ENCODE measurements at regions not wholly inside any gene's neighbourhood (a gene's known extent, or its start where the extent isn't known, plus 50 kb on each side); places are given as distances from the start of the nearest gene placed in this dataset.

GRCh38 chr11:71084306-71085012 is 167.9 kb downstream of the SHANK2 start:
- TF ChIP-seq POLR2A (IDR thresholded peaks at IDR 0.05) (no peak), EP300 (IDR thresholded peaks at IDR 0.05; ENCODE audit: low read depth) (no peak), POLR2AphosphoS5 (IDR thresholded peaks at IDR 0.05) (no peak)
- TF ChIP-seq, protein P1, sequence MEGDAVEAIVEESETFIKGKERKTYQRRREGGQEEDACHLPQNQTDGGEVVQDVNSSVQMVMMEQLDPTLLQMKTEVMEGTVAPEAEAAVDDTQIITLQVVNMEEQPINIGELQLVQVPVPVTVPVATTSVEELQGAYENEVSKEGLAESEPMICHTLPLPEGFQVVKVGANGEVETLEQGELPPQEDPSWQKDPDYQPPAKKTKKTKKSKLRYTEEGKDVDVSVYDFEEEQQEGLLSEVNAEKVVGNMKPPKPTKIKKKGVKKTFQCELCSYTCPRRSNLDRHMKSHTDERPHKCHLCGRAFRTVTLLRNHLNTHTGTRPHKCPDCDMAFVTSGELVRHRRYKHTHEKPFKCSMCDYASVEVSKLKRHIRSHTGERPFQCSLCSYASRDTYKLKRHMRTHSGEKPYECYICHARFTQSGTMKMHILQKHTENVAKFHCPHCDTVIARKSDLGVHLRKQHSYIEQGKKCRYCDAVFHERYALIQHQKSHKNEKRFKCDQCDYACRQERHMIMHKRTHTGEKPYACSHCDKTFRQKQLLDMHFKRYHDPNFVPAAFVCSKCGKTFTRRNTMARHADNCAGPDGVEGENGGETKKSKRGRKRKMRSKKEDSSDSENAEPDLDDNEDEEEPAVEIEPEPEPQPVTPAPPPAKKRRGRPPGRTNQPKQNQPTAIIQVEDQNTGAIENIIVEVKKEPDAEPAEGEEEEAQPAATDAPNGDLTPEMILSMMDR (IDR thresholded peaks at IDR 0.05), result no peak
- no peak overlapping the region for H3K4me3 ChIP-seq
- intact Hi-C loops (cut with DNase I; ENCODE audit: low total_unique reads) (loop anchor here (5.0 kb wide), 1 partner anchor 267 kb away; no protein-coding TSS in a partner anchor), in situ Hi-C loops (cut with MboI; ENCODE audit: low pct_ligation_motif_present in 1 of 4, low pct_unique_long_range_greater_than_20kb in 1 of 4, low sequenced_read_pairs in 3 of 4) (no loop called here)
- DNase-seq, result no peak
- WGBS, 2 donors (ENCODE audit: low coverage in 1 of 2), result 89% methylated on average over 9 of the region's 9 CpGs; no CpG with 5 or more reads in 1 of the 2 donors
- H3K27ac ChIP-seq, result no peak overlapping the region
- no peaks in the 10 kb centered on the region for H3K27me3 ChIP-seq
- H3K4me1 ChIP-seq, result no peaks in the 10 kb centered on the region
- H3K36me3 ChIP-seq, result no peaks in the 10 kb centered on the region
- no peaks in the 10 kb centered on the region for H3K9me3 ChIP-seq

DNA sequence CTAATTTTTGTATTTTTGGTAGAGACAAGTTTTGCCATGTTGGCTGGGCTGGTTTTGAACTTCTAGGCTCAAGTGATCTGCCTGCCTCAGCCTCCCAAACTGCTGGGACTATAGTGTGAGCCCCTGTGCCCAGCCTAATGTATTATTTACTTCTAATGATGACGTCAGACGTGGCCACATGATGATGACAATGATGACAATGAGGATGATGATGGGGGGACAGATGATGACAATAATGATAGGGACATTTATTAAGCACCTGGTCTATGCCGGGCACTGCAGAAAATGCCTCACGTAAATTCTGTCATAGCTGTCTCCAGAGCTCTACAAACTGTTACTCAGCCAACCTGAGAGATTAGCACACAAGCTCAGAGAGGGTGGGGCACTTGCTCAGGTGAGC is 169.3 kb downstream of the SHANK2 start:
- WGBS, 2 donors (ENCODE audit: low coverage in 1 of 2), result 79 to 81% methylated on average over 2 to 4 of the region's 4 CpGs
- Histone ChIP-seq H3K4me3 (no peak overlapping the region), H3K27me3 (no peaks in the 10 kb centered on the region), H3K27ac (no peak overlapping the region), H3K4me1 (no peaks in the 10 kb centered on the region), H3K9me3 (no peaks in the 10 kb centered on the region), H3K36me3 (no peaks in the 10 kb centered on the region)
- intact Hi-C loops (cut with DNase I; ENCODE audit: low total_unique reads) (loop anchor here (5.0 kb wide), 1 partner anchor 266 kb away; no protein-coding TSS in a partner anchor), in situ Hi-C loops (cut with MboI; ENCODE audit: low pct_ligation_motif_present in 1 of 4, low pct_unique_long_range_greater_than_20kb in 1 of 4, low sequenced_read_pairs in 3 of 4) (no loop called here)
- no peak for DNase-seq
- TF ChIP-seq EP300 (IDR thresholded peaks at IDR 0.05; ENCODE audit: low read depth) (no peak), POLR2AphosphoS5 (IDR thresholded peaks at IDR 0.05) (no peak), POLR2A (IDR thresholded peaks at IDR 0.05) (no peak)
- TF ChIP-seq, protein P1 (IDR thresholded peaks at IDR 0.05), result no peak

DNA sequence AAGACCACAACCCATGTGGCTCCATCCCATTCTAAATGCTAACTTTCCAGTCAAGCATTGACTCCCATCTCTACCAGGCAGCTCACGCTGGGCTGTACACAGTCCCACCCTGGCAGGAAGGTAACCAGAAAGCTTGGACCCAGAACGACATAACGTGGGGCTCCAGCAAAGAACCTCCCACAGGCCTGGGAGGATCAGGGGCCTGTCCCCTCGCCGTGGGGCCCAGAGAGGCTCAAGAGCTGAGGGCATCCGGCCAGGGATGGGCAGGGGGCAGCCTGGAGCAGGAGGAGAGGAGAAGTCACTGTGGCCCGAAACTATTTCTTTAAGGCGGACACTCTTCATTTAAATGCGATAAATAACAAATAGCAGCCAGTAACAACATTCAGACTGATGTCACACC is 169.9 kb downstream of the SHANK2 start:
- DNase-seq, result no peak
- H3K9me3 ChIP-seq, result no peaks in the 10 kb centered on the region
- 60 to 75% methylated on average over 1 to 9 of the region's 9 CpGs for WGBS, 2 donors (ENCODE audit: low coverage in 1 of 2)
- H3K4me1 ChIP-seq, result no peaks in the 10 kb centered on the region
- no peak overlapping the region for H3K4me3 ChIP-seq
- H3K27me3 ChIP-seq, result no peaks in the 10 kb centered on the region
- H3K27ac ChIP-seq, result no peak overlapping the region
- intact Hi-C loops (cut with DNase I; ENCODE audit: low total_unique reads) (loop anchor here (5.0 kb wide), 1 partner anchor 265 kb away; no protein-coding TSS in a partner anchor), in situ Hi-C loops (cut with MboI; ENCODE audit: low pct_ligation_motif_present in 1 of 4, low pct_unique_long_range_greater_than_20kb in 1 of 4, low sequenced_read_pairs in 3 of 4) (no loop called here)
- H3K36me3 ChIP-seq, result no peaks in the 10 kb centered on the region
- no peak for TF ChIP-seq POLR2AphosphoS5 (IDR thresholded peaks at IDR 0.05)
- TF ChIP-seq, protein P1 (IDR thresholded peaks at IDR 0.05), result no peak

DNA sequence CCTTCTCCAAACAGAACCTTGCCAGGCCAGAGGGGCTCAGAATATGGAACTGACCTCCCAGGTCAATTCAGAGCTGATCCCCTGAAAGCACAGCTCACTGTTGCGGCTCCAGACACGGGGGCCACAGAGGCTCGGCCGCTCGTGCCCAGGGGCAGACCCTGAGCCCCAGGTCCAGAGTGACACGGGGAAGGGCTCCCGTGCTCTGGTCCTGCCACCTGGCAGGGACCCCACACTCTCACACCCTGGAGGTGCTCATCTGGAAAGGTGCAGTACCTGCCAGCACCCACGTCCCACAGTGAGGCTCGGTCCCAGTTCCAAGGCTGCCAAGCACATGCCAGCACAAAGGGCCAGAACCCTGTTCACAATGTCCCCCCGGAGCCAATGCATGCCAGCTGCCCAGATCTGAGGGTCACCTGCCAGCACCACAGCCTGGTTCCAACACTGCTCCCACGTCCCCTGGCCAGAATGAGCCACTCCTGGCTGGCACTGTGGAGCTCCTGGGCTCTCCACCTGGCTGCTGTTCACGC is 170.6 kb downstream of the SHANK2 start:
- H3K4me1 ChIP-seq, result no peaks in the 10 kb centered on the region
- H3K27ac ChIP-seq, result no peak overlapping the region
- no peaks in the 10 kb centered on the region for H3K9me3 ChIP-seq
- in situ Hi-C loops (cut with MboI; ENCODE audit: low pct_ligation_motif_present in 1 of 4, low pct_unique_long_range_greater_than_20kb in 1 of 4, low sequenced_read_pairs in 3 of 4), result no loop called here
- no peak for DNase-seq
- intact Hi-C loops (cut with DNase I; ENCODE audit: low total_unique reads), result loop anchor here (5.0 kb wide), 1 partner anchor 264 kb away; no protein-coding TSS in a partner anchor
- H3K4me3 ChIP-seq, result no peak overlapping the region
- TF ChIP-seq, protein P1 (IDR thresholded peaks at IDR 0.05), result no peak
- TF ChIP-seq EP300 (IDR thresholded peaks at IDR 0.05; ENCODE audit: low read depth), result no peak
- TF ChIP-seq POLR2AphosphoS5 (IDR thresholded peaks at IDR 0.05), result no peak
- TF ChIP-seq POLR2A (IDR thresholded peaks at IDR 0.05), result no peak
- WGBS, 2 donors (ENCODE audit: low coverage in 1 of 2), result 86% methylated on average over 12 of the region's 12 CpGs; no CpG with 5 or more reads in 1 of the 2 donors
- H3K36me3 ChIP-seq, result no peaks in the 10 kb centered on the region
- no peaks in the 10 kb centered on the region for H3K27me3 ChIP-seq

Measured in transverse colon (tissue), 4 donors.